ENCODE measurements at regions not wholly inside any gene's neighbourhood (a gene's known extent, or its start where the extent isn't known, plus 50 kb on each side); places are given as distances from the start of the nearest gene placed in this dataset.

DNA sequence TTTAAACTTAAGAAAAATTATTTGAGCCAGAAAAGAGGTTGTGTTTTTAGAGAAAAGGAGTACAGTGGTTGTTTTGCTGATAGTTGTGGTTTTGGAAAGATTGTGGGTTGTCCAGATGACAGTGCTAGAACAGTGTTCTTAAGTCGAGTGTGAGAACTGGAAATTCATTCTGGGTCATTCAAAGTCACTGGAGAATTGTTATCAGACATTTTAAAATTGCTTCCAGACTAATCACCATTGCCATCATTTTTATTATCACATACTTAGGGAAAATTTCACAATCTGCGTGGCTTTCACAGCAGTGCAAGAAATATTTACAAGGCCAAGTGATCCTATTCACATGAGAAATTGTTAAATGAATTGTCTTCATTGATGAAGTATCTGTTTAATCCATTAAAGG lies 242.2 kb upstream of the DDI1 start:
- Histone ChIP-seq H3K4me1 (ENCODE audit: control insufficient read depth, insufficient read depth, low read length) (no peaks in the 10 kb centered on the region), H3K27ac (ENCODE audit: extremely low read depth, low read depth, low read length) (no peak overlapping the region), H3K4me3 (ENCODE audit: low read depth, low read length) (no peak overlapping the region), H3K9me3 (ENCODE audit: control insufficient read depth, insufficient read depth, low read depth, low read length) (no peaks in the 10 kb centered on the region), H3K36me3 (ENCODE audit: control insufficient read depth in 2 of 2, insufficient read depth in 1 of 2, low read length in 2 of 2) (no peaks in the 10 kb centered on the region)
- ChIA-PET POLR2A (no interaction called here), CTCF (interaction anchor here (0.7 kb wide), 1 partner anchor 831 kb away, joined by 3 read pairs; no protein-coding TSS in a partner anchor)
- TF ChIP-seq ZNF544 (tag by site-specific recombination; IDR thresholded peaks at IDR 0.05) (no peak), ZNF248 (tag by site-specific recombination; IDR thresholded peaks at IDR 0.05) (no peak), TCF7L2 (IDR thresholded peaks at IDR 0.05; ENCODE audit: borderline replicate concordance, low read depth, low read length) (no peak), SCRT1 (tag by site-specific recombination; IDR thresholded peaks at IDR 0.05; ENCODE audit: borderline replicate concordance) (no peak), WT1 (tag by site-specific recombination; IDR thresholded peaks at IDR 0.05) (no peak), ZNF366 (tag by site-specific recombination; conservative IDR thresholded peaks at IDR 0.05) (no peak), ZNF558 (tag by site-specific recombination; IDR thresholded peaks at IDR 0.05) (no peak), ZIC2 (tag by site-specific recombination; IDR thresholded peaks at IDR 0.05) (no peak), ZNF146 (tag by site-specific recombination; IDR thresholded peaks at IDR 0.05) (no peak), ZNF391 (tag by site-specific recombination; IDR thresholded peaks at IDR 0.05; ENCODE audit: borderline replicate concordance, low read depth) (no peak), GLIS2 (tag by site-specific recombination; IDR thresholded peaks at IDR 0.05) (no peak), ZNF596 (tag by site-specific recombination; IDR thresholded peaks at IDR 0.05) (no peak), ZNF610 (tag by site-specific recombination; IDR thresholded peaks at IDR 0.05; ENCODE audit: borderline replicate concordance) (no peak), ZNF658 (tag by site-specific recombination; IDR thresholded peaks at IDR 0.05) (no peak)
- TF ChIP-seq, protein P1, sequence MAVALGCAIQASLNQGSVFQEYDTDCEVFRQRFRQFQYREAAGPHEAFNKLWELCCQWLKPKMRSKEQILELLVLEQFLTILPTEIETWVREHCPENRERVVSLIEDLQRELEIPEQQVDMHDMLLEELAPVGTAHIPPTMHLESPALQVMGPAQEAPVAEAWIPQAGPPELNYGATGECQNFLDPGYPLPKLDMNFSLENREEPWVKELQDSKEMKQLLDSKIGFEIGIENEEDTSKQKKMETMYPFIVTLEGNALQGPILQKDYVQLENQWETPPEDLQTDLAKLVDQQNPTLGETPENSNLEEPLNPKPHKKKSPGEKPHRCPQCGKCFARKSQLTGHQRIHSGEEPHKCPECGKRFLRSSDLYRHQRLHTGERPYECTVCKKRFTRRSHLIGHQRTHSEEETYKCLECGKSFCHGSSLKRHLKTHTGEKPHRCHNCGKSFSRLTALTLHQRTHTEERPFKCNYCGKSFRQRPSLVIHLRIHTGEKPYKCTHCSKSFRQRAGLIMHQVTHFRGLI (tag by site-specific recombination; IDR thresholded peaks at IDR 0.05): no peak
- TF ChIP-seq, protein P2, sequence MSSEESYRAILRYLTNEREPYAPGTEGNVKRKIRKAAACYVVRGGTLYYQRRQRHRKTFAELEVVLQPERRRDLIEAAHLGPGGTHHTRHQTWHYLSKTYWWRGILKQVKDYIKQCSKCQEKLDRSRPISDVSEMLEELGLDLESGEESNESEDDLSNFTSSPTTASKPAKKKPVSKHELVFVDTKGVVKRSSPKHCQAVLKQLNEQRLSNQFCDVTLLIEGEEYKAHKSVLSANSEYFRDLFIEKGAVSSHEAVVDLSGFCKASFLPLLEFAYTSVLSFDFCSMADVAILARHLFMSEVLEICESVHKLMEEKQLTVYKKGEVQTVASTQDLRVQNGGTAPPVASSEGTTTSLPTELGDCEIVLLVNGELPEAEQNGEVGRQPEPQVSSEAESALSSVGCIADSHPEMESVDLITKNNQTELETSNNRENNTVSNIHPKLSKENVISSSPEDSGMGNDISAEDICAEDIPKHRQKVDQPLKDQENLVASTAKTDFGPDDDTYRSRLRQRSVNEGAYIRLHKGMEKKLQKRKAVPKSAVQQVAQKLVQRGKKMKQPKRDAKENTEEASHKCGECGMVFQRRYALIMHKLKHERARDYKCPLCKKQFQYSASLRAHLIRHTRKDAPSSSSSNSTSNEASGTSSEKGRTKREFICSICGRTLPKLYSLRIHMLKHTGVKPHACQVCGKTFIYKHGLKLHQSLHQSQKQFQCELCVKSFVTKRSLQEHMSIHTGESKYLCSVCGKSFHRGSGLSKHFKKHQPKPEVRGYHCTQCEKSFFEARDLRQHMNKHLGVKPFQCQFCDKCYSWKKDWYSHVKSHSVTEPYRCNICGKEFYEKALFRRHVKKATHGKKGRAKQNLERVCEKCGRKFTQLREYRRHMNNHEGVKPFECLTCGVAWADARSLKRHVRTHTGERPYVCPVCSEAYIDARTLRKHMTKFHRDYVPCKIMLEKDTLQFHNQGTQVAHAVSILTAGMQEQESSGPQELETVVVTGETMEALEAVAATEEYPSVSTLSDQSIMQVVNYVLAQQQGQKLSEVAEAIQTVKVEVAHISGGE (tag by site-specific recombination; conservative IDR thresholded peaks at IDR 0.05; ENCODE audit: low read depth): no peak
- TF ChIP-seq, protein P3, sequence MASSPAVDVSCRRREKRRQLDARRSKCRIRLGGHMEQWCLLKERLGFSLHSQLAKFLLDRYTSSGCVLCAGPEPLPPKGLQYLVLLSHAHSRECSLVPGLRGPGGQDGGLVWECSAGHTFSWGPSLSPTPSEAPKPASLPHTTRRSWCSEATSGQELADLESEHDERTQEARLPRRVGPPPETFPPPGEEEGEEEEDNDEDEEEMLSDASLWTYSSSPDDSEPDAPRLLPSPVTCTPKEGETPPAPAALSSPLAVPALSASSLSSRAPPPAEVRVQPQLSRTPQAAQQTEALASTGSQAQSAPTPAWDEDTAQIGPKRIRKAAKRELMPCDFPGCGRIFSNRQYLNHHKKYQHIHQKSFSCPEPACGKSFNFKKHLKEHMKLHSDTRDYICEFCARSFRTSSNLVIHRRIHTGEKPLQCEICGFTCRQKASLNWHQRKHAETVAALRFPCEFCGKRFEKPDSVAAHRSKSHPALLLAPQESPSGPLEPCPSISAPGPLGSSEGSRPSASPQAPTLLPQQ (tag by site-specific recombination; IDR thresholded peaks at IDR 0.05): no peak
- TF ChIP-seq, protein P4, sequence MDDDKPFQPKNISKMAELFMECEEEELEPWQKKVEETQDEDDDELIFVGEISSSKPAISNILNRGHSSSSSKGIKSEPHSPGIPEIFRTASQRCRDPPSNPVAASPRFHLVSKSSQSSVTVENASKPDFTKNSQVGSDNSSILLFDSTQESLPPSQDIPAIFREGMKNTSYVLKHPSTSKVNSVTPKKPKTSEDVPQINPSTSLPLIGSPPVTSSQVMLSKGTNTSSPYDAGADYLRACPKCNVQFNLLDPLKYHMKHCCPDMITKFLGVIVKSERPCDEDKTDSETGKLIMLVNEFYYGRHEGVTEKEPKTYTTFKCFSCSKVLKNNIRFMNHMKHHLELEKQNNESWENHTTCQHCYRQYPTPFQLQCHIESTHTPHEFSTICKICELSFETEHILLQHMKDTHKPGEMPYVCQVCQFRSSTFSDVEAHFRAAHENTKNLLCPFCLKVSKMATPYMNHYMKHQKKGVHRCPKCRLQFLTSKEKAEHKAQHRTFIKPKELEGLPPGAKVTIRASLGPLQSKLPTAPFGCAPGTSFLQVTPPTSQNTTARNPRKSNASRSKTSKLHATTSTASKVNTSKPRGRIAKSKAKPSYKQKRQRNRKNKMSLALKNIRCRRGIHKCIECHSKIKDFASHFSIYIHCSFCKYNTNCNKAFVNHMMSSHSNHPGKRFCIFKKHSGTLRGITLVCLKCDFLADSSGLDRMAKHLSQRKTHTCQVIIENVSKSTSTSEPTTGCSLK (tag by site-specific recombination; IDR thresholded peaks at IDR 0.05): no peak
- TF ChIP-seq, protein P5, sequence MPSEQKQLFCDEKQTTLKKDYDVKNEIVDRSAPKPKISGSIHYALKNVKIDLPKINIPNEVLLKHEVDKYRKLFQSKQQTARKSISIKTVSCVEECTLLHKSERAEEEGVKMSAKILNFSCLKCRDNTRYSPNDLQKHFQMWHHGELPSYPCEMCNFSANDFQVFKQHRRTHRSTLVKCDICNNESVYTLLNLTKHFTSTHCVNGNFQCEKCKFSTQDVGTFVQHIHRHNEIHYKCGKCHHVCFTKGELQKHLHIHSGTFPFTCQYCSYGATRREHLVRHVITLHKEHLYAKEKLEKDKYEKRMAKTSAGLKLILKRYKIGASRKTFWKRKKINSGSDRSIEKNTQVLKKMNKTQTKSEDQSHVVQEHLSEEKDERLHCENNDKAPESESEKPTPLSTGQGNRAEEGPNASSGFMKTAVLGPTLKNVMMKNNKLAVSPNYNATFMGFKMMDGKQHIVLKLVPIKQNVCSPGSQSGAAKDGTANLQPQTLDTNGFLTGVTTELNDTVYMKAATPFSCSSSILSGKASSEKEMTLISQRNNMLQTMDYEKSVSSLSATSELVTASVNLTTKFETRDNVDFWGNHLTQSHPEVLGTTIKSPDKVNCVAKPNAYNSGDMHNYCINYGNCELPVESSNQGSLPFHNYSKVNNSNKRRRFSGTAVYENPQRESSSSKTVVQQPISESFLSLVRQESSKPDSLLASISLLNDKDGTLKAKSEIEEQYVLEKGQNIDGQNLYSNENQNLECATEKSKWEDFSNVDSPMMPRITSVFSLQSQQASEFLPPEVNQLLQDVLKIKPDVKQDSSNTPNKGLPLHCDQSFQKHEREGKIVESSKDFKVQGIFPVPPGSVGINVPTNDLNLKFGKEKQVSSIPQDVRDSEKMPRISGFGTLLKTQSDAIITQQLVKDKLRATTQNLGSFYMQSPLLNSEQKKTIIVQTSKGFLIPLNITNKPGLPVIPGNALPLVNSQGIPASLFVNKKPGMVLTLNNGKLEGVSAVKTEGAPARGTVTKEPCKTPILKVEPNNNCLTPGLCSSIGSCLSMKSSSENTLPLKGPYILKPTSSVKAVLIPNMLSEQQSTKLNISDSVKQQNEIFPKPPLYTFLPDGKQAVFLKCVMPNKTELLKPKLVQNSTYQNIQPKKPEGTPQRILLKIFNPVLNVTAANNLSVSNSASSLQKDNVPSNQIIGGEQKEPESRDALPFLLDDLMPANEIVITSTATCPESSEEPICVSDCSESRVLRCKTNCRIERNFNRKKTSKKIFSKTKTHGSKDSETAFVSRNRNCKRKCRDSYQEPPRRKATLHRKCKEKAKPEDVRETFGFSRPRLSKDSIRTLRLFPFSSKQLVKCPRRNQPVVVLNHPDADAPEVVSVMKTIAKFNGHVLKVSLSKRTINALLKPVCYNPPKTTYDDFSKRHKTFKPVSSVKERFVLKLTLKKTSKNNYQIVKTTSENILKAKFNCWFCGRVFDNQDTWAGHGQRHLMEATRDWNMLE (tag by site-specific recombination; conservative IDR thresholded peaks at IDR 0.05; ENCODE audit: low read depth): no peak
- TF ChIP-seq, protein P6, sequence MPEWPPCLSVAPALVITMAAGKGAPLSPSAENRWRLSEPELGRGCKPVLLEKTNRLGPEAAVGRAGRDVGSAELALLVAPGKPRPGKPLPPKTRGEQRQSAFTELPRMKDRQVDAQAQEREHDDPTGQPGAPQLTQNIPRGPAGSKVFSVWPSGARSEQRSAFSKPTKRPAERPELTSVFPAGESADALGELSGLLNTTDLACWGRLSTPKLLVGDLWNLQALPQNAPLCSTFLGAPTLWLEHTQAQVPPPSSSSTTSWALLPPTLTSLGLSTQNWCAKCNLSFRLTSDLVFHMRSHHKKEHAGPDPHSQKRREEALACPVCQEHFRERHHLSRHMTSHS (tag by site-specific recombination; IDR thresholded peaks at IDR 0.05): no peak

All from HEK293 (cell line).